Loucy (cell line): ENCODE measurements at regions not wholly inside any gene's neighbourhood (a gene's known extent, or its start where the extent isn't known, plus 50 kb on each side); places are given as distances from the start of the nearest gene placed in this dataset.

Source experiments
- H2AFZ ChIP-seq: fragments of 200-600 bp; sonication (generic); 2 replicates; pipeline ENCODE4 v1.6.0; 2016; ENCODE audit warnings: antibody characterized with exemption, mild to moderate bottlenecking, low read length, moderate library complexity
- H3F3A ChIP-seq: fragments of 200-600 bp; 2 replicates; pipeline ENCODE4 v1.6.0; 2016; ENCODE audit warnings: antibody characterized with exemption, low read depth, mild to moderate bottlenecking
- H3K27me3 ChIP-seq: fragments of 200-600 bp; sonication (generic); 2 replicates; pipeline ENCODE4 v1.6.1; 2014; ENCODE audit warnings: low read length, mild to moderate bottlenecking; ENCODE audit not compliant: insufficient read depth, poor library complexity, severe bottlenecking
- H3K36me3 ChIP-seq: fragments of 200-600 bp; sonication (generic); 2 replicates; pipeline ENCODE4 v1.6.1; 2016; ENCODE audit warnings: low read length; ENCODE audit not compliant: insufficient read depth
- H3K4me1 ChIP-seq: fragments of 200-600 bp; sonication (generic); 2 replicates; pipeline ENCODE4 v1.5.1; 2014; ENCODE audit warnings: low read length, mild to moderate bottlenecking; ENCODE audit not compliant: insufficient read depth, poor library complexity, severe bottlenecking
- H3K4me2 ChIP-seq: fragments of 200-600 bp; sonication (generic); 2 replicates; pipeline ENCODE4 v1.6.0; 2014; ENCODE audit warnings: antibody characterized with exemption, low read length, low read depth, mild to moderate bottlenecking; ENCODE audit not compliant: poor library complexity, severe bottlenecking
- H3K4me3 ChIP-seq: fragments of 200-600 bp; sonication (generic); 2 replicates; pipeline ENCODE4 v1.5.1; 2014; ENCODE audit warnings: low read length, mild to moderate bottlenecking, mixed read lengths; ENCODE audit not compliant: poor library complexity, severe bottlenecking
- H3K79me2 ChIP-seq: fragments of 200-600 bp; sonication (generic); 2 replicates; pipeline ENCODE4 v1.6.1; 2014; ENCODE audit warnings: low read length; ENCODE audit not compliant: insufficient read depth
- H3K9ac ChIP-seq: fragments of 200-600 bp; sonication (generic); 2 replicates; pipeline ENCODE4 v1.6.0; 2014; ENCODE audit warnings: mild to moderate bottlenecking, low read depth, low read length, moderate library complexity; ENCODE audit not compliant: poor library complexity, severe bottlenecking
- H3K9me2 ChIP-seq: fragments of 200-600 bp; sonication (generic); replicated peaks from 2 replicates; pipeline ENCODE4 v1.6.1; 2016; ENCODE audit warnings: low read depth, low read length, mixed read lengths
- H3K9me3 ChIP-seq: fragments of 200-600 bp; sonication (generic); 2 replicates; pipeline ENCODE4 v1.6.1; 2014; ENCODE audit warnings: mild to moderate bottlenecking, antibody characterized with exemption, low read length, low read depth; ENCODE audit not compliant: insufficient read depth
- H4K20me1 ChIP-seq: fragments of 200-600 bp; sonication (generic); 2 replicates; pipeline ENCODE4 v1.6.0; 2014; ENCODE audit warnings: antibody characterized with exemption, low read length, mild to moderate bottlenecking; ENCODE audit not compliant: insufficient read depth, poor library complexity, severe bottlenecking
- EZH2phosphoT487 ChIP-seq: fragments of 200-600 bp; IDR thresholded peaks from 2 replicates; pipeline ENCODE4 v1.6.1; 2018; ENCODE audit warnings: antibody characterized with exemption, mild to moderate bottlenecking, moderate library complexity, borderline replicate concordance
- TF ChIP-seq, protein P1 (sequence below): fragments of 200-600 bp; sonication (generic); conservative IDR thresholded peaks from 2 replicates; pipeline ENCODE4 v1.5.1; 2014; ENCODE audit warnings: mild to moderate bottlenecking, antibody characterized with exemption, low read length

DNA sequence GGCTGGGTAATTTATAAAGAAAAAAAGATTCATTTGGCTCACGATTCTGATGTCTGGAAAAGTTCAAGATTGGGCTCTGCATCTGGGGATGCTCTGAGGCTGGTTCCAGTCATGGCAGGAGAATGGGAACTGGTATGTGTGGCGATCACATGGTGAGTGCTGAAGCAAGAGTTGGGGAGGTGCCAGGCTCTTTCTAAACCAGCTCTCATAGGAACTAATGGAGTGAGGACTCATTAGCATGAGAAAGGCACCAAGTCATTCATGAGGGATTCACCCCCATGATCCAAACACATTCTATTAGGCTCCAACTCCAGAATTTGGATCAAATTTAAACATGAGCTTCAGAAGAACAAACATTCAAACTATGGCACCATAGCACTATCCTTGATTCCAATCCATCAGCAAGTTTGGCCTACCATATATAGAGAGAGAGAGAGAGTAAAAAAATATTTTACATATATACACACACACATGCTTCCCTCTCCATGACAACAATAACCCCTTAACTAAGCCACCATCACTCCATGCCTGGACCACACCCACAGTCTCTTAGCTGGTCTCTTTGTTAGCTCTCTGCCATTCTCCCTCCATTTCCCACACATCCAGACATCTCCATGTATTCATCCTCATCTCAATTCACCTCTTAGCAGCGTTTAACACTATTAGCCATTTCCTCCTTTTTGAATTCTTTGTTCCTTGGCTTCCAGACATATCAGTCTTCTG lies 57.9 kb downstream of the NPY start:
- Histone ChIP-seq H3K9ac (no peak overlapping the region), H2AFZ (no peak overlapping the region), H3K27me3 (no peaks in the 10 kb centered on the region)

DNA sequence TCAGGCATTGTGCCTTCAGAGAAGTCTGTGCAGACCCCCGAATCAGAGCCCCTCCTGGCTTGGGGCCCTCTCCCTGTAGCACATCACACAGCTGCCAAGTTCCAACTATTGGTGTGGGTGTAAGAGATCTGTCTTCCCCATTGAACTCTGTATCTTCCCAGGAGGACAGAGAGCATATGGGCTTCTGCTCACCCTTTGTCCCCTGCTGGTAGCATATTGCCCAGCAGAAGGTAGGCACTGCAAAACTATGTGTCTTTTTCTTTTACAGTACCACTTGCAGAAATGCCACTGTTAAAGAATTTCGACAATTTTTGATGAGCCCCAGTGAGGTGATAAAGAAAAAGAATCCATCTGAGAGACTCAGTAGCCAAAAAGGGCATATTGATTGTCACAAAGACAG lies 59.6 kb downstream of the NPY start:
- H3K9ac ChIP-seq, result no peak overlapping the region
- no peaks in the 10 kb centered on the region for H3K9me2 ChIP-seq
- TF ChIP-seq, protein P1, sequence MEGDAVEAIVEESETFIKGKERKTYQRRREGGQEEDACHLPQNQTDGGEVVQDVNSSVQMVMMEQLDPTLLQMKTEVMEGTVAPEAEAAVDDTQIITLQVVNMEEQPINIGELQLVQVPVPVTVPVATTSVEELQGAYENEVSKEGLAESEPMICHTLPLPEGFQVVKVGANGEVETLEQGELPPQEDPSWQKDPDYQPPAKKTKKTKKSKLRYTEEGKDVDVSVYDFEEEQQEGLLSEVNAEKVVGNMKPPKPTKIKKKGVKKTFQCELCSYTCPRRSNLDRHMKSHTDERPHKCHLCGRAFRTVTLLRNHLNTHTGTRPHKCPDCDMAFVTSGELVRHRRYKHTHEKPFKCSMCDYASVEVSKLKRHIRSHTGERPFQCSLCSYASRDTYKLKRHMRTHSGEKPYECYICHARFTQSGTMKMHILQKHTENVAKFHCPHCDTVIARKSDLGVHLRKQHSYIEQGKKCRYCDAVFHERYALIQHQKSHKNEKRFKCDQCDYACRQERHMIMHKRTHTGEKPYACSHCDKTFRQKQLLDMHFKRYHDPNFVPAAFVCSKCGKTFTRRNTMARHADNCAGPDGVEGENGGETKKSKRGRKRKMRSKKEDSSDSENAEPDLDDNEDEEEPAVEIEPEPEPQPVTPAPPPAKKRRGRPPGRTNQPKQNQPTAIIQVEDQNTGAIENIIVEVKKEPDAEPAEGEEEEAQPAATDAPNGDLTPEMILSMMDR, result peak; percentile 28; the same call in 1 of the 2 replicates
- no peak for TF ChIP-seq EZH2phosphoT487
- H3K27me3 ChIP-seq, result no peaks in the 10 kb centered on the region
- H3K79me2 ChIP-seq, result no peaks in the 10 kb centered on the region
- peaks cover 17% of the 10 kb centered on the region for H3K4me1 ChIP-seq
- no peaks in the 10 kb centered on the region for H3K36me3 ChIP-seq
- H4K20me1 ChIP-seq, result no peaks in the 10 kb centered on the region
- H3K4me3 ChIP-seq, result no peak overlapping the region
- H3K9me3 ChIP-seq, result no peaks in the 10 kb centered on the region
- H3K4me2 ChIP-seq, result no peak overlapping the region
- no peak overlapping the region for H2AFZ ChIP-seq
- no peaks in the 10 kb centered on the region for H3F3A ChIP-seq

More for the DNA sequence above, 57.9 kb downstream of the NPY start:
- Histone ChIP-seq H3K79me2 (no peaks in the 10 kb centered on the region), H3K9me3 (no peaks in the 10 kb centered on the region), H3K4me2 (no peak overlapping the region), H3K9me2 (no peaks in the 10 kb centered on the region), H4K20me1 (no peaks in the 10 kb centered on the region), H3K4me1 (peaks cover 11% of the 10 kb centered on the region), H3K4me3 (no peak overlapping the region), H3F3A (no peaks in the 10 kb centered on the region), H3K36me3 (no peaks in the 10 kb centered on the region)
- TF ChIP-seq EZH2phosphoT487, result no peak
- TF ChIP-seq, protein P1, result no peak

DNA sequence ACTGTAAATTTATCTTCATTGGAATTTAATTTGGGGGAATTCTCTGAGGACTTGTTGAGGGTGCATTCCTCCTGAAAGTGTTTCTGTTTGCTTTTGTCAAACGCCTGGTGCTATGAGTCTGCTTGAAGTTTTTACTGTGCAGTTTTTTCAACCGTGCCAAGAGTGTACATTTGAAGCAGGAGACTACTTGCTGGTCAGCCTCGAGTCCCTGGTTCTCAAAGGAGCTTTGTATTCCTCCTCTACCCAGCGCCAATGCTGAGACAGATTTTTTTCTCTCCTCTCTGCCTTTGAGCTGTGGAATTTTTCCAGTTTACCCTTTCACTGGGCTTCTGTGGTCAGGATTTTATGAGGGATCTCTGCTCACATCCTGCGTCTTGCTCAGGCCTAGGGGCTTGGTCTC lies 62.1 kb downstream of the NPY start:
- Histone ChIP-seq H3F3A (no peaks in the 10 kb centered on the region), H3K79me2 (no peaks in the 10 kb centered on the region), H3K4me3 (no peak overlapping the region), H3K4me1 (peaks cover 17% of the 10 kb centered on the region), H3K36me3 (no peaks in the 10 kb centered on the region), H3K9me2 (no peaks in the 10 kb centered on the region), H2AFZ (peak overlapping the region; percentile 26; the same call in 1 of the 2 replicates), H3K4me2 (peak overlapping the region; percentile 49), H3K9me3 (no peaks in the 10 kb centered on the region), H3K27me3 (no peaks in the 10 kb centered on the region), H4K20me1 (no peaks in the 10 kb centered on the region), H3K9ac (no peak overlapping the region)
- TF ChIP-seq, protein P1, result no peak
- TF ChIP-seq EZH2phosphoT487, result no peak
